ENCODE measurements at regions not wholly inside any gene's neighbourhood (a gene's known extent, or its start where the extent isn't known, plus 50 kb on each side); places are given as distances from the start of the nearest gene placed in this dataset.
"Not testable (repeated sequence)": the region's sequence is repeated elsewhere in the genome, so short reads cannot be mapped to it uniquely, and the experiment has no call there.

DNA sequence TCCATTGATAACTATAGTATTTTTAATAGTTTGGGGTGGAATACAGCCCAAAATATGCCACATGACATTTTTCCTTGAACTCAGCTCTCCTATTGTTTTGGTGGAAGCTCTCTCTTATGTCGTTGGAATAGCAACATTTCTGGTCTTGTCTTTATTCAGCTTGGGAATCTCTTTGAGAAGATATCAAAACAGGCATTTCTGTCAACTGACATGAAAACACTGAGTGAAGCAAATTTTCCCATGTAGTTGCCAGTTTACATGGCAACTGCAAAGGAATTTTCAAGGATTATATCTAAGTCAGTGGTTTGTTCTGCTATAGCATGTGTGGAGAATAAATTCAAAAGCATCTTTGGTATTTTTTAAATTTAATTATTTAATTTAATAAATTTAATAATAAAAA is 863.5 kb upstream of the CDH8 start:
- no peak for DNase-seq (ENCODE audit: low spot score)

DNA sequence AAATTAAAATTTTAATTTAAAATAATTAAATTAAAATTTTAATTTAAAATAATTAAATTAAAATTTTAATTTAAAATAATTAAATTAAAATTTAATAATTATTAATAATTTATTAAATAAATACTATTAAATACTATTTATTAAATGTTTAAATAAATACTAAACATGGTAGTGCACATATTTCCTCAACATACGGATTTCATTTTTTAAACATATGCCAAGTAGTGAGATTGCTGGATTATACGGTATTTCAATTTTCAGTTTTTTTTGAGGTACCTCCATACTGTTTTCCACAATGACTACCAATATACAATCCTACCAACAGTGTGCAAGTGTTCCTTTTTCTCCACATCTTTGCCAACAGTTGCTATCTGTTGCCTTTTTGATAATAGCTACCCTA is 852.9 kb upstream of the CDH8 start:
- no peak for DNase-seq (ENCODE audit: low spot score)

DNA sequence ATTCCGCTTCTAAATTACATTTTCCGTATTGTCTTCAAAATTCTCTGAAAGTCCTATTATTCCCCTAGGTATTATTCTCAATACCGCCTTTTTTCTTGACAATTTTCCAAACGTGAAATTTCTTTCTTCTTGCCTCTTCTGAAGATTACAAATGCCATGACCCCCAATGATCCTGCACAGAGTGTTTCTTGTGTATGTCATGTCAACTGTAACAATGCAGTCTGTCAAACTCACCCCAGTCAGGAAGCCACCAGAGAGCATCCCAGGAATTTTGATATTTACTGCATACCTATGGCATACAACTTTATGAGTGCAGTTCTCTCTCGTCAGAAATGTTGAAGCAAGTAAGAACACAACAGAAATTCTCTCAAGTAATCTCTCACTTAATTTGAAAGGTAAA is 847.3 kb upstream of the CDH8 start:
- DNase-seq (ENCODE audit: low spot score): no peak

DNA sequence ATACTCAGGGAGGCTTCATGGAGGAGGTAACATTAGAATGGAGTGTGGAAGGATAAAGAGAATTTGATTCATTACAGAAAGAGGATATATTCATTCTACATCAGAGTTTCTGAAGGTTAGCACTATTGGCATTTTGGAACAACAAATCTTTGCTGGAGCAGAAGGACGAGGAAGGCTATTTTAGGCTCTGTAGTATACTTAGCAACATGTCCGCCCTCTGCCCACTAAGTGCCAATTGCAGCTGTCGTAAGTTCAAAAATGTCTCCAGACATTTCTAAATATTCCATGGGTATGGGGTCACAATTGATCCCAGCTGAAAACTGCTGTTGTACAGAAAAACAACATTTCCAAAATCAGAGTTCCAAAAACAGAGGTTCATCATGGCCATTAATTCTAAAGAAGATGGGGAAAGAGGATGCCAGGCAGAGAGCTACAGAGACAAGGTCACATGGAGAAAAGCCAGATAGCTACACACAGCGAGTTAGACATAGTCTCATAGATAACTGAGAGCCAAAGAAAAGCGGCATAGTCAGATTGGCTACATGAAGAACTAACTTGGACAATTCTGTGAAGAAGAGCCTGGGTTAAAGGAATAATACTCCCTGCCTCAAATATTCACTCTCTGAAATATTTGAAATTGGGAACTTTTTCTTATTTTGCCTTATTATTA is 846.4 kb upstream of the CDH8 start:
- DNase-seq (ENCODE audit: low spot score): no peak

DNA sequence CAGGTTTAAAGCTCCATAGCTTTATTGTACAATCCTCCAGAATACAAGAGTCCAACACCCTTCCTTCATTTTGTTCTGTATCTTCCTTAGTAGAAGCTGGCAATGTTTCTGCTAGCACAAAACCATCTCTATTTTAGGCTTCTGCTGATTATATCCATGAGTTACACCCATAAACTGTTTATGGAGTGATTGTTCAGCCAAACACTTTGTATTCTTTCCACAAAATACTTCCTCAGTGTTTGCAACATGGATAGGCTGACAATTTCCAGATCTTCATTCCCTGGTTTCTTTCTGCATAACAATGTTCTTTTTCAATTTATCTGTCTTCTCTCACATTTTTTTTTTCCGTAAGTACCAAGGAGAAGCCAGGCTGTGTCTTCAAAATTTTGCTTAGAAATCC is 839.9 kb upstream of the CDH8 start:
- no peak for DNase-seq (ENCODE audit: low spot score)

DNA sequence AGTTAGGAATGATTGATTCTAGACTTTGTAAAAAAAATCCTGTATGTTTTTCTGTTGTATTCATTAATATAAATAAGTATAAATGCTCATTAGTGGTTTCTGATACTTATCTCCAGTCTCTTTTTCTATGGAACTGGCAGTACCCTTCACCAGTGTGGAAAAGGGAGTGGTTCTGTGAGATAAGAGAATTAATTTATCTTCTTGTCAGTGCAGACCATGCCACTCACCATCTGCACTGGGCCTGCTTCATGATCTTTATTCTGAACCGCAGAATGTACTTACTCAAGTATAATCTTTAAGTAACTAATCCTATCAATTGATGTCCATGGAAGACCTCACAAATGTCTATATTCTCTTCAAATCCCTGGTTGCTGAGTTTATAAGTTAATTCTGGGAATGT is 836.1 kb upstream of the CDH8 start:
- DNase-seq (ENCODE audit: low spot score): no peak

DNA sequence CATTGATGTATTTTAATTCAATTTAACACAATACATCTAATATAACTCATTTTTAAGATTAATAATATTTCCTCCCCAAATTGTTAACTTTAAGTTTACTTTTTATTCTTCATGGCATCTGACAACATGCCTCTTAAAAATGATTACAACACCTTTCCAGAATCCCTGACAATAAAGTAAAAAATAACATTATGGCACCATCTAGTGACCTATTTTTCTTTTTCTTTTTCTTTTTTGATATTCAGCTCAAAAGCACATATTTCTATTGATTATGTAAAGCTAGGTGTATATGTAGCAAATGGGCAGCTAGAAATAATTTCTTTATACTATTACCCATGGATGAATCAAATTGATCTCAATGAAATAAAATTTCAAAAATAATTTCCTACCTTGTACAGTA is 834.3 kb upstream of the CDH8 start:
- DNase-seq (ENCODE audit: low spot score): no peak

DNA sequence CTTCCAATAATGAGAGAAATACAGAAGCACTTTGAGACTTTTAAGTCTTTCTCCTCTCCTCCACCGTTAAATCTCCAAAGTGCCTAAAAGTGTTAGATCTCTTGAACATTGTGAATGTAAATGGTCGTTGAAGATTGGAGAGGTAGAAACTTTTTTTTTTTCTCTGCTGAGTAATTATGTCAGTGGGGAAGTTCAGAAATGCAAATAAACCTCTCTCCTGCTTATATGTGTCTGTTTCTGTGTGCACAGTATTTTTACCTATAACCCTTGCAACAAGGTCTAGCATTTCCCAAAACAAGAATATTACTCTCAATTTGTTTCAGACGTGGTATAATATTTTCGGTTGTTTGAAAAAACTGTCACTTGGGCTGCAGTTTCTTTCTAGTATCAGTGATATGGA is 833.6 kb upstream of the CDH8 start:
- DNase-seq (ENCODE audit: low spot score): no peak

DNA sequence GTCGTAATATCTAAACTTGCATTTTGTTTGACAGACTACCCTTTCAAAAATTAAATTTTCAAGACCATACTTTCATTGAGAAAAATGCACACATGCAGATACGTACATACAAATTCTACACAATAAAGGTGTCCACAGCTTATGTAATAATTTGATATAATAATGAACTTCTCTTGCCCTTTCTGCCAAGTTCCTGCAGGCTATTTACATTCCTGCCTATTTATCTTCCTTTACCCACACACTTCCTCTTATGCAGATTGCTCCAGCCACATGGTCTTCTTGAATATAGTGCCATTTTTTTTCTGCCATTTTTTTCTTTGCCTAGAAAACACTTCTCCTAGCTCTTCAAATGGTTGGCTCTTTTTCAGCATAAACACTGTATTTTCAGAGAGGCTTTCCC is 826.9 kb upstream of the CDH8 start:
- no peak for DNase-seq (ENCODE audit: low spot score)

DNA sequence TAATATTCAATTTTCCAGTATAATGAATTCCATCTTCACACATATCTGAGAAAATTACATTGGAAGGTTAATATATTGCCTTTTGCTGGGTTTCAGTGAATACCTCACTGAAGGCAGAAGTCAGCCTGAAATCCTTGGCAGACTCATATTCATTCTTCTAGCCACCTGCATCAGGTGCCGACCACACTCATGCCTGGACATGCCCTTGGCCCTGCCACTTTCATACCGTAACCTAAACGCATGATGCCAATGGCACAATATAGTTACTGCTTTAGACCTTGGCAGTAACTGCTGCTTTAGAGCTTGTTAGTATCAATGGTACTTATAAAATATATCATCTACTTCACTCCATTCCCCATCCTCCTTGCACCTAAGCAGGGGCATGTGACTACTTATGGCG is 817.6 kb upstream of the CDH8 start:
- no peak for DNase-seq (ENCODE audit: low spot score)

DNA sequence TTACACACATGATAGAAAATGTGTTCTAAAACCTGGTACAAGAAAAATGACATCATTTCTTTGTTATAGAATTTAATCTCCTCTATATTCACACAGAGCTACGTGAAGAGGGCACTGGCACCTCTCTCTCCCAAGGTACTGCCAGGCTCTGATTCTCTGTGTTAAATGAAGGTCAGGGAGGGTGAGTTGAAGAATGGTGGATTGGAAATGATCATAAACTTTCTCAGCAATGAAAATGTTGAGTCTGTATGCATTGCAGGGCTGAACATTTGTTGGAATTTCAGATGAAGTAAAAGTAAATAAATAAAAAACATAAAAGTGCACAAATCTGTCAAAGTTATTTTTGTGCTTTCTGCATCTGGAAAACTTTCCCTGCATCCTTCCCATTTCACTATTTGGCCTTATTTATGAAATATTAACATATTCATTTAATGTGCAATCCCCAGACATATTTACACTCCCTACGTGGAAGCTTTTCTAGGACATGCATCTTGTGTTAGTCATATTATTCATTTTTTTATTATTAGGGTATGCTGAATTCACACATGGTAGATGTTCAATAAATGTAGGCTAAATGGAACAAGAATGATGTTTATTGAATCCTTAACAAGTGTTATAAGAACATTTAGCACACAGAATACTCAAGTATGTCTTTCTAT is 810.3 kb upstream of the CDH8 start:
- DNase-seq (ENCODE audit: low spot score): no peak

DNA sequence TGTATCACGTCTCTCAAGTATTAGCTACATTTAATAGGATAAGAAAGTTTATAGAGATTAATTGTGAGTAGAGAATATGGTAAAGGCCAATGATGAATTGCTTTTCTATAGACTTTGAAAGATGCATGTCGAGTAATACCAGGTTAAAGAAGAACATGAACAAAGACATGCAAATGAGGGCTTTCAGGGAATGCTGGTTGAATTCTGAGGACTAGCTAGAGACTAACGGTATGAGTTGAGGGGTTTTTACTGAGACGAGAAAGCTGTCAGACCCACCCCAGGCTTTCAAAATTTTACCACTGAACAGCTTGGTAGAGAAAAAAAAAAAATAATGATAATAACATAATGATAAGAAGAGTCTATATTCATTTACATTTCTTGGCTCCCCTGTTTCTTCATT is 796.0 kb upstream of the CDH8 start:
- no peak for DNase-seq (ENCODE audit: low spot score)

DNA sequence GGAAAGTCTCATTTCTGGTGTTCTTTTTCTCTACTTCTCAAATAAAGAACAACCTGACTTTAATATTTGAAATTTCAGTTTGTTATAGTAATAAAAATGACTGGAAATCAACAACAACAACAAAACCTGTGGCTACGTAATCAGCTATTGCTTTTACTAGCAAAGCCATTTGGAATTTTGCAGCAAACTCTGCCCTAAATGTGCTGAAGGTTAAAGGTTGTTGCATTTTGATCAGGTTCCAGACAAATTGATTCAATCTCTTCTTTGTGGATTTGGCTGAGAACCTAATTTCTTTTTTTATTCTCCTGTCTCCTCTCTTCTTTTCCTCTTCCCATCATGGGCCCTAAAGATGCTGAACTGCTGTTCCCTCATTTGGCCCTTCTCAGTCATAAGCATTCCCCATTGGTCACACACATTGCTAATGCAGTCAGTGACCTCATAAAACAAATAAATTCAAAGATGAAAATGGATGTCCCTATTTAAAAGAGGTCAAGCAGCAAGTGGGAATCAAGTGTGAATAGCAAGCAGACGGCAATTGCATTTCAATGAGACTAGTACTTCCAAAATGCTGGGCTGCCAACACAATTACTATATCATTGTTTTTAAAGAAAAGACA is 795.1 kb upstream of the CDH8 start:
- DNase-seq (ENCODE audit: low spot score): no peak

DNA sequence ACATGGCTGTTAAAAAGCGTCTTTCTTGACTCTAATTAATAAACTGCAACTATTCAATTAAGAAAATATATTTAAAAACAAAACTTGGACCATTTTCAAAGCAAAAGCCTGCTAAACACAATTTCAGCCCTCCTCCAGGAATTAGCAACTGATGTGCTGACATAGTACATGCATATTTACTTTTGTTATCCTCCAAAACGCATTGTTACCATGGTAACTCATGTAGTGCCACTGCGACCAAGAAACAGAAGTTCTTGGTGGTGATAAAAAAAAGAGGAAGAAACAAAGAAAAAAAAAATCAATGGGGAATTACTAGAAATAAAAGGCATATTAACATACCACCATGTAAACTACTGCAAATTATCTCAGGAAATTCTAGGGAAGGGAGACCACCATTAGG is 793.4 kb upstream of the CDH8 start:
- DNase-seq (ENCODE audit: low spot score): no peak

DNA sequence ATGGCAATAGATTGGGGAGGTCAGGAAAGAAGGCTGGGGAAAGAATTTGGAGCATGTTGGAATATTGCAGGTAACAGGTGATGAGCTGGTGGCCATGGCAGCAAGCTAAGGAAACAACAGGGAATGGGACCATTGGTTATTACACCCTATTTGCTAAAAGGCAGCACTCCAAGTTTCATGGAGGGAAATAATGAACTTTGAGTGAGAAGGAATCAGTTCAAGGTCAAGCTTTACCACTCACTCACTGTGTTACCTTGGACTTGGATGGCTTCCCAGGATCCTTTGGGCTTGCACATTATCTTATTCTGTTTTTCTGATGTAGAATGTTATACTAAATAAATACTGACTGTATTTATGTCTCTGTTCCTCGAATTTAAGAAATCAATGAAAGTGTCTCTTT is 792.8 kb upstream of the CDH8 start:
- no peak for DNase-seq (ENCODE audit: low spot score)

DNA sequence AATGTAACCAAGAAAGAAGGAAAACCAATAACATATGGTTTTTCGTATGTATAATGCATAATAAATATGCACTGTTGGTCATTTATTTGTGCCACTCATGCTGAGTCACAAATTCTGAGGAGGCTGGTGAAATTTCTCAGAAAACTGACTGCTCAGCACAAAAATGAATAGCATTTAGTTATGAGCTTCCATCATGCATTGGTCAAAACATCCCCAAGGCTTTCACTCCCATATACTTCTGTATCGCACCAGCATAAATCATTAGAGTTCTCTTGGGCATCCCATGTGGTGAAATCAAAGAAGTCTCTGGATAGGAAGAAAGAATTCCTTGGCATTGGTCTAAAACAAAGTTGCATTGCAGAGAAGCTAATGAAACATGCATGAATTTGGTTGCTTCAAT is 785.6 kb upstream of the CDH8 start:
- DNase-seq (ENCODE audit: low spot score): no peak

DNA sequence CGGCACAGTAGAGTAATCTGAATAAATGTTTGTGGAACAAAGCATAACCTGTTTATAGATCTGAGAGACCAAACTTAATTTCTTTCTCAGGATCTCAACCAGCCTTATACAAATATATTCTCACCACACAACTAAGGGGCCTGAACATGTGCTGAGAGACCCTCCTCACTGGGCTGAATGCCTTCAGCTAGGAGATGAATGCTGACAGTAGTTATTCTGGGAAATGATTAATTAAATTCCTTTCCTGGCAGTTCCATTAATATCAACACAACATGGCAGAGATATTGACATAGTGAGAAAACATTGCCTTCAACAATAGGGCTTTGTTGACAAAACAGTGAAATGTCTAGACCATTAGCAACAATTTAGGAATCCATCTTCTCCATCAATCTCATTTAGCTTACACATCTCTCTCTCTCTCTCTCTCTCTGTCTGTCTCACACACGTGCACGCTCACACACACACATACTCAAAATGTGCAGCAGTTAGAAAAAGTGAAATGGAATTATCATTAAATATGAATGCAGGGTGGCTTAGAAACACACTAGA is 780.8 kb upstream of the CDH8 start:
- no peak for DNase-seq (ENCODE audit: low spot score)

DNA sequence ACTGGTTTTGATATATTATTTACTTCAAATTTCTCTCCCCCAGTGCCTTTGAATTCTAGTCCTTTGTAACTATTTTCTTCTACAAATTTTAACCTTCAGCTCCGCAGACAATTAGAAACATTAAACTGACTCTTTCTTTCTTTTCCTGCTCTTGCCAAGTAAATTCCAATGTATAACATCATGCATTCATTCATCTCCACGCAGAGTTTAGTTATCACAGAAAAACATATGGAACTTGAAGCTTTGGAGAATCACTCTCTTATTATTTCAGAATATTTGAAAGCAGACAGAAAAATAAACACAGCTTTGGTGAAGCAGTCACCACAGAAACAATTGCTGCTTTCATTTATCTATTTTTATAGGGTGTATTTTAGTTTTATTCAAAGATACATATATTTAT is 778.7 kb upstream of the CDH8 start:
- no peak for DNase-seq (ENCODE audit: low spot score)

DNA sequence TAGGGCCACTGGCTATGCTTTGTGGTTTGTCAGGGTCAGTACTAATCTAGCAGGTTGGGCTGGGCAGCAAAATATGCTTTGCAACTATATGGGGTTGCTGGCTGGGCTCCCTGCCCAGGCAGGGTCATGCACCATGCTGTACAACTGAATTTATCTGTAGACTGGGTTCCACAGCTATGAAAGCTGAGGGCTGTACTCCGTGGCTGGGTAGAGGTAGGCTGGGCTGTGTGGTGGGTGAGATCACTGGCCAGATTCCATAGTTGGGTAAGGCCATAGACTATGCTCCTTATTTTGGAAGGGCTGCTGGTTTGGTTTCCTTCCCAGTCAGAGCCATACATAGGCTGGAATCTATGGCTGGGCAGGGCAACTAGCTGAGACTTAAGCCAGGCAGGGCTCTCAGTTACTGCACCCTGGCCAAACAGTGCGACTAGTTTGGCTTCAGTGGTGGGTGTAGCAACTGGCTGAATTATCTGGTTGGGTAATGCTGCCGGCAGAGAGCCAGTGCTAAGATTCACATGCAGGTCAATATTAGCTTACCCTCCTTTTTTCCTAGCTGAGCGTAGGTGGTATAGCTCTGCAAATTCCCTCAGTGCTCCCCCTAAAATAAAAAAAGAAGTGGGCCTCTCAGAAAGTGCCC is 769.1 kb upstream of the CDH8 start:
- no peak for DNase-seq (ENCODE audit: low spot score)

DNA sequence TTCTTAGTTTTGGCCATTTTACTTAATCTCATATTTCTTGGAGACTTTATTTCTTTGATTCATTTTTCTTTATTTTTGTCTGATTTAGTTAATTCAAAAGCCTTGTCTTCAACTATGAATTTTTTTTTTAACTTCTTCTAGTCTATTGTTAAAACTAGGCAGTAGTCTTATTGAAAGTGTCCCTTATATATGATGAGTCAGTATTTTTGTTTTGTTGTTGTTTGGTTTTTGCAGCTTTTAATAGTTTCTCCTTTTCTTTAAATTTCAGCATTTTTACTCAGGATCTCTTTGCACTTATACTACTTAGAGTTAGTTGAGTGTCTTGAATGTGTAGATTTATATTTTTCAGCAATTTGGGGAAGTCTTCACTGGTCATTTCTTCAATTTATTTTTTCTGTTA is 758.5 kb upstream of the CDH8 start:
- no peak for DNase-seq (ENCODE audit: low spot score)

DNA sequence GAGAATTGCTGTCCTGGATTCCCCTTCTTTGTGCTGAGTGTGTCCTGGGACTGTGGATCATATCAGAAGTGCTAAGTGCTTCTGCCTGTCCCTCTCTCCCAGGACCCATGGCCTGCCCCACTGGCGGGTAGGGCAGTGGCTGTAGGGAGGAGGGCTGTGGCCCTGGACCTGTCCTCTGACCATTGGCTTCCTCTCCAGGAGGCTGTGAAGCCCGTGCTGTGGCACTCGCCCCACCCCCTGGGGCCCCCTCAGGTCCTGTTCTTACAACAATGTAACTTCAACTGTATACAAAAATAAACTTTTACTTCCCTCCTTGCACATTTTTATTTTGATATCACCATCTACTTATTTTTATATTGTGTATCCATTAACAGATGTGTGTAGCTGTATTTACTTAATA is 743.8 kb upstream of the CDH8 start:
- not testable (repeated sequence) for DNase-seq (ENCODE audit: low spot score)

DNA sequence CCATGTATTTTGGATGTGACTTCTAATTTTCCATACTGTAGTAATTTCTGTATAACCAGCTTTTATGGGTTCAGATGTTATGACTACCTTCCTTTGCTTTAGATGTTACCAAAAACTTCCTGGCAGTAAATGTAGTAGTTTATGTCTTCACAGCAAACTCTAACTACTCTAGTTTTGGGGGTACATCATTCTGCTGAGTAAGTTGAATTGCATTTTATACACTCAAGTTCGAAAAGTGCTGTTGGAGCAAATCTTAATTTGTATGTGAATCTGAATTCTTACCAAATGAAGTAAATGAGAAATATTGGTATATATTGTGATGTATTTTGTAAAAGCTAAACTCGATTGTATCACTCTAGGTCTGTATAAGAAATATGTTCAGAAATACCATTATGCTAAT is 728.3 kb upstream of the CDH8 start:
- DNase-seq (ENCODE audit: low spot score): no peak

DNA sequence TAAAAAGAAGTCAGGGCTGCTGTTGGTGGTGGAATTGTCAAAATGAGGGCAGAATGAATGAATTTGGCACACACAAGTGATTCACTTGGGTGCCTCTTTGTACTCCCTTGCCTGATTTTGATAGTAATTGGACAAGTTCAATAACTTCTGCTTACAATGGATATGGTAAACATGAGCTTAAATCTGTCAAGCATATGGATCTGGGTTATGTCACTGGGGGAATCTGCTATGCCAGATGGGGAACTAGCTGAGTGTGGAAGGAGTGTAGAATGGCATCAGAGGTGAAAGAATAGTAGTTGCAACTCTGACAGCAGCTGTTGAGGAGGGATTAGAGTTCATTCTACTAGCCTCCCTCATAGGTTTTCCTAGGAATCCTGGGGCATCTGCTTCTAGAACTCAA is 724.2 kb upstream of the CDH8 start:
- no peak for DNase-seq (ENCODE audit: low spot score)
